ENCODE measurements at regions not wholly inside any gene's neighbourhood (a gene's known extent, or its start where the extent isn't known, plus 50 kb on each side); places are given as distances from the start of the nearest gene placed in this dataset.

GRCh38 chr10:8128511-8128910, 74.0 kb downstream of the GATA3 start:
- DNase-seq (ENCODE audit: low spot score), result no peak
- TF ChIP-seq CTCF (IDR thresholded peaks at IDR 0.05; ENCODE audit: extremely low read depth, missing control alignments), result no peak

DNA sequence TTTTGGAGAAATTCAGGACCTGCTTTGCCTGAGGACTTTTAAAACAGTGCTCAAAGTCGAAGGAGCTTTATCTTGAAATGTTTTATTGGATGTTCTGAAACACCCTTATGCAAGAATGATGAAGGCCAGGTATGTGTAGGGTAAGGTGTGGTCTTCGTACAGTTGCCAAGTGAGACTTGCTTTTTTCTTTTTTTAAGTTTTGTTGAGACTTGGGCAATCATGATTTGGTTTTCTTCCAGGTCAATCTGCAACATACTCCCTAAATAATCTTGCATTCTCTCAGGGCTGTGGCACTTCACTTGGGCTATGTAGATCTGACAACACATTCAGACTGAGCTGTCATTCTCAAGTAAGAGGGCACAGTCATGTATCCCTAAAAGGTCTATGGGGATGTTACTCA, 75.0 kb downstream of the GATA3 start:
- no peak for TF ChIP-seq CTCF (IDR thresholded peaks at IDR 0.05; ENCODE audit: extremely low read depth, missing control alignments)
- no peak for DNase-seq (ENCODE audit: low spot score)

- peak; percentile 20 for DNase-seq (ENCODE audit: low spot score)
- no peak for TF ChIP-seq CTCF (IDR thresholded peaks at IDR 0.05; ENCODE audit: extremely low read depth, missing control alignments)
These were observed 76.8 kb downstream of the GATA3 start for GRCh38 chr10:8130973-8131911.

DNA sequence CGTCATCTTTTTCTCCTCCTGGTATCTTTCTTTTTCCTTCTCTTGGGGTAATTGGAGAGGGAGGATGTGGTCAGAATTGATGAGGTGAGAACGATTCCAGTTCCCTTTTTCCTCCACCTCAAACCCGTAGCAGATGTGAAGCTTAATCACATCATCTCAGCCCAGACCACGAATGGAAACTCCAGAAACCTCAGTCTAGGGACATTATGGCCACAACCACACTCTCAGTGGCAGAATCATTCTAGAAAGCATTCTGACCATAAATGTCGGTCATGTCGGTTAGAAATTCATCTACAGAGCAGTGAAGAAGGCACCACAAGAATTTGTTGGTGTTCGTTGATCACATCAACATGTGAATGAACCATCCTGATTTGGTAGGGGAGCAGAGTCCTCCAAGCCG, 78.7 kb downstream of the GATA3 start:
- TF ChIP-seq CTCF (IDR thresholded peaks at IDR 0.05; ENCODE audit: extremely low read depth, missing control alignments), result no peak
- peak; percentile 47 for DNase-seq (ENCODE audit: low spot score)

DNA sequence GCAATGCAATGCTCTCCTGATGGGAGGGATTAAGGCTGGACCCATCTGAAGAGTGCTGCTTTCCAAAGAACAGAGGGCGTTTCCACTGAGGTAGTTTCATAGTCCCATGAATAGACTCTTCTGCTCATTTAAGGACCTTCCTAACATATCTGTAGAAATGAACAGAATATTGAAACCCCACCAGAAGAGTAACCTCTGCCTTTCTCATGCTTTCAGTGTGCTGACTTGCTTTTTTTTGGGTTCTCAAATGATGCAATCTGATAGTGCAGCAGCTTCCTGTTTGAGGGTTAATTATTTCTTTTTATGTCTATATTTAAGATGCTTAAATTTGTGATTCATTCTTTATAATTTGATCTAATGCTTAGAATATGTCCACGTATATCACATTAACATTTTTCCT, 82.2 kb downstream of the GATA3 start:
- DNase-seq (ENCODE audit: low spot score), result no peak
- TF ChIP-seq CTCF (IDR thresholded peaks at IDR 0.05; ENCODE audit: extremely low read depth, missing control alignments), result no peak

GRCh38 chr10:8137272-8137681, 82.8 kb downstream of the GATA3 start:
- no peak for TF ChIP-seq CTCF (IDR thresholded peaks at IDR 0.05; ENCODE audit: extremely low read depth, missing control alignments)
- DNase-seq (ENCODE audit: low spot score), result no peak

DNA sequence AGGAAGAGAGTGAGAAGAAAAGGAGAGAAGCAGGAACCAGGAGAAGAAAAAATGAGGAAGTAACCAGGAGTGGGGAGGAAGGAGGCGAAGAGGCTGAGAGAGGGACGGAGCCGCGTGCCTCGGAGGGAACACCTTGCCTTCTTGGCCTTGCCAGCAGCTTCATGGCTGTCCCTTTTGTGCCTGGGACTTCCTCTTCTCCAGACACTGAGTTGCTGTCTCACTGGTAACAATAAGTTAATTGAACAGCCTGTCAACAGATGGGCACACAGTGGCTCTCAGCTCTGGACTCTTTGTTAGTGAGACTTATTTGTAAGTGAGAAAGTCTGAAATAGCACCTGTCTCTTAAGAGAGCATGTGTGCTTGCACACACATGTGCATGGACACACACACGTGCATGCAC, 83.2 kb downstream of the GATA3 start:
- TF ChIP-seq CTCF (IDR thresholded peaks at IDR 0.05; ENCODE audit: extremely low read depth, missing control alignments), result no peak
- DNase-seq (ENCODE audit: low spot score), result no peak

All from GM20000 (cell line).